ENCODE measurements at regions not wholly inside any gene's neighbourhood (a gene's known extent, or its start where the extent isn't known, plus 50 kb on each side); places are given as distances from the start of the nearest gene placed in this dataset.

DNA sequence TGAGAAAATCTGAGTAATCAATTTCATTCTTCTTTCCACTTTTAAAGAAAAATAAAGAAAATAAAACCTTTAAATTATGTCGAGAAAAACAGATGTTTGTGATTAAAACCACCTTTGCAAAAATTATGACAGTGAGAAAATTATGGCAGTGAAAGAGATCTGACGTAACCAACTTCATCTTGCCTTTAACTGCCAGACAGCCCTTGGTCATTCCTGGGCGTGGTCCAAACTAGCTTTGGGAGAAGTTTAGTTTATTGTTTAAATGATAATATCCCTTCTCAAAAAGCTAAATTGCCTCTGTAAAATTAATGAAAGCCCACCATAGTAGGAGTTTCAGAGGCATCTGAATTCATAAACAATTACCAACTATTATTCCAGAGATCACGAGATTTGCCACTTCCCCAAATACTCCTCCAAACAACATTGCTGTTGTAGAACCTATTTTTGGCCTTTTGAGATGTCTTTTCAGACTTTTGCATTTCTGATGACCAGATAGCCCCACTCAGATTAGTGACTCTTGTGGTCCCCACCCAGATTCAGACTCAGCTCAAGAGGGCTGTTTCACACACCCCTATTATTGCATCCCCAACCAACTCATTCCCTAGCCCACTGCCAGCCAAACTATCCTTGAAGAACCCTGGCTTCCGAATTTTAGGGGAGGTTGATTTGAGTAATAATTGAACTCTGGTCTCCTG lies 664.4 kb upstream of the CBLB start:
- DNase-seq (ENCODE audit: low spot score), result no peak
- no peak overlapping the region for H3K4me3 ChIP-seq
- TF ChIP-seq, protein P1, sequence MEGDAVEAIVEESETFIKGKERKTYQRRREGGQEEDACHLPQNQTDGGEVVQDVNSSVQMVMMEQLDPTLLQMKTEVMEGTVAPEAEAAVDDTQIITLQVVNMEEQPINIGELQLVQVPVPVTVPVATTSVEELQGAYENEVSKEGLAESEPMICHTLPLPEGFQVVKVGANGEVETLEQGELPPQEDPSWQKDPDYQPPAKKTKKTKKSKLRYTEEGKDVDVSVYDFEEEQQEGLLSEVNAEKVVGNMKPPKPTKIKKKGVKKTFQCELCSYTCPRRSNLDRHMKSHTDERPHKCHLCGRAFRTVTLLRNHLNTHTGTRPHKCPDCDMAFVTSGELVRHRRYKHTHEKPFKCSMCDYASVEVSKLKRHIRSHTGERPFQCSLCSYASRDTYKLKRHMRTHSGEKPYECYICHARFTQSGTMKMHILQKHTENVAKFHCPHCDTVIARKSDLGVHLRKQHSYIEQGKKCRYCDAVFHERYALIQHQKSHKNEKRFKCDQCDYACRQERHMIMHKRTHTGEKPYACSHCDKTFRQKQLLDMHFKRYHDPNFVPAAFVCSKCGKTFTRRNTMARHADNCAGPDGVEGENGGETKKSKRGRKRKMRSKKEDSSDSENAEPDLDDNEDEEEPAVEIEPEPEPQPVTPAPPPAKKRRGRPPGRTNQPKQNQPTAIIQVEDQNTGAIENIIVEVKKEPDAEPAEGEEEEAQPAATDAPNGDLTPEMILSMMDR (IDR thresholded peaks at IDR 0.05), result no peak
- H3K27ac ChIP-seq, result no peak overlapping the region

DNA sequence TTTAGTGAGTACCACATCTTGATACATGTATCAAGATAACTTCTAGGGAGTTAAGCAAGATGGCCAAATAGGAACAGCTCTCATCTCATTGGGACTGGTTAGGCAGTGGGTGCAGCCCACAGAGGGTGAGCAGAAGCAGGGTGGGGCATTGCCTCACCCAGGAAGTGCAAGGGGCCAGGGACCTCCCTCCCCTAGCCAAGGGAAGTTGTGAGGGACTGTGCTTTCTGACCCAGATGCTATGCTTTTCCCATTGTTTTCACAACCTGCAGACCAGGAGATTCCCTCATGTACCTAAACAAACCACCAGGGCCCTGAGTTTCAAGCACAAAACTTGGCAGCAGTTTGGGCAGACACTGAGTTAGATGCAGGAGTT lies 665.0 kb upstream of the CBLB start:
- TF ChIP-seq, protein P1 (IDR thresholded peaks at IDR 0.05), result no peak
- no peak for DNase-seq (ENCODE audit: low spot score)
- Histone ChIP-seq H3K27ac (no peak overlapping the region), H3K4me3 (no peak overlapping the region)

DNA sequence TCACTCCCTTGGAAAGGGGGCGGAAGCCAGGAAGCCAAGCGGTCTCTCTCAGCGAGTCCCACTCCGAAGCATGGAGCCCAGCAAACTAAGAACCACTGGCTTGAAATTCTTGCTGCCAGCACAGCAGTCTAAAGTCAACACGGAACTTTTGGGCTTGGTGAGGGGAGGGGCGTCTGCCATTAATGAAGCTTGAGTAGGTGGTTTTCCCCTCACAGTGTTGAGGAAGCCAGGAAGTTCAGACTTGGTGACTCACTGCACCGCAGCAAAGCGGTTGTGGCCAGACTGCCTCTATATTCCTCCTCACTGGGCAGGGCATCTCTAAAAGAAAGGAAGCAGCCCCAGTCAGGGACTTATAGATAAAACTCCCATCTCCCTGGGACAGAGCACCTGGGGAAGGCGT lies 665.4 kb upstream of the CBLB start:
- Histone ChIP-seq H3K27ac (no peak overlapping the region), H3K4me3 (no peak overlapping the region)
- DNase-seq (ENCODE audit: low spot score), result no peak
- TF ChIP-seq, protein P1 (IDR thresholded peaks at IDR 0.05), result no peak

DNA sequence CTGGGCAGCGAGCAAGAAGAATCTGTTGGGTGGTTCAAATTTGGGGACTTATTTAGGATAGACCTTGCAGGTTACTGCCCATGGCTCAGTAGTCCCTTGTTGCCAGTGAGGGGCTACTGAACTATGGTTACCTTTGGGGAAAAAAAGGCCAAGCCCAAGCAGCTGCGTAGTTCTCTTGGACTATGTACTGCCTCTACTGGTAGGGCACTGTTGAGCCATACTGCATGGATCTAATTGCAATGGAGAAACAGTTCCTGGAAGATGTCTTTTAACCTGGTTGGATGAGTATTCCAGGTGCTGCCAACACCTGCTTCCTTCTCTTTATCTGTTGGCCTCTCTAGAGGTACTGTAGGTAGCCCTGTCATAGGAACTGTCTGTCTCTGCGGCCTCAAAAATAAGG lies 671.9 kb upstream of the CBLB start:
- H3K27ac ChIP-seq, result no peak overlapping the region
- TF ChIP-seq, protein P1 (IDR thresholded peaks at IDR 0.05), result no peak
- H3K4me3 ChIP-seq, result no peak overlapping the region
- DNase-seq (ENCODE audit: low spot score), result no peak

DNA sequence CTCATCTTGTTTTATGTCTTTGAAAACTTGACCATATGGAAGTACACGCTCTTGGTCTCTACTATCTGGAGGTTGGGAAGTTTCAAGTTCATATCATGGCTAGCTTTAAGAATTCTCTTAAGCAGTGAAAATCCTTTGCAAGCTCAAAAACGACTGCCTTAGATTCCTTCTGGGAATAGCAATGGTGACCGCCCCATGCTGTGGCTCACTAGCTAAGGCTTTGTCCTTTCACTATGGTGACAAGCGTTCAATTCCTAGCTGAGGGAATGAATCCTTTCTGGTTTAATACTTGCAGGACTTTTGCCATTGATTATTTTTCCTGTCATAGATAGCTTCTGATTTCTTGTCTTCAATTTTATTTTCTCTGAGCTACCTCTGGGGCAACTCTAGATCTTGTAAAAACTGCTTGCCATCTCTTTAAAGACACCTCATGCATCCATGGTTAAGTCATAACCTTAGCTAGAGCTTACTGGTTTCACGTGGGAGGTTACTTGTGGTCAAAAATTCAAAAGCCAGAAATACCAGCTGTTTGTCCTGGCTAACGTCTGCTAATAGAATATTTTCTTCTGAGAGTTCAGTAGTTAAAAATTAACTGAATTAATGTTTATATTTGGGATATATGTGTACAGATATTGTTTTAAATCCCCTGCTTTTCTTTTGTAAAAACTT lies 673.4 kb upstream of the CBLB start:
- DNase-seq (ENCODE audit: low spot score), result no peak
- H3K4me3 ChIP-seq, result no peak overlapping the region
- H3K27ac ChIP-seq, result no peak overlapping the region
- TF ChIP-seq, protein P1 (IDR thresholded peaks at IDR 0.05), result no peak

DNA sequence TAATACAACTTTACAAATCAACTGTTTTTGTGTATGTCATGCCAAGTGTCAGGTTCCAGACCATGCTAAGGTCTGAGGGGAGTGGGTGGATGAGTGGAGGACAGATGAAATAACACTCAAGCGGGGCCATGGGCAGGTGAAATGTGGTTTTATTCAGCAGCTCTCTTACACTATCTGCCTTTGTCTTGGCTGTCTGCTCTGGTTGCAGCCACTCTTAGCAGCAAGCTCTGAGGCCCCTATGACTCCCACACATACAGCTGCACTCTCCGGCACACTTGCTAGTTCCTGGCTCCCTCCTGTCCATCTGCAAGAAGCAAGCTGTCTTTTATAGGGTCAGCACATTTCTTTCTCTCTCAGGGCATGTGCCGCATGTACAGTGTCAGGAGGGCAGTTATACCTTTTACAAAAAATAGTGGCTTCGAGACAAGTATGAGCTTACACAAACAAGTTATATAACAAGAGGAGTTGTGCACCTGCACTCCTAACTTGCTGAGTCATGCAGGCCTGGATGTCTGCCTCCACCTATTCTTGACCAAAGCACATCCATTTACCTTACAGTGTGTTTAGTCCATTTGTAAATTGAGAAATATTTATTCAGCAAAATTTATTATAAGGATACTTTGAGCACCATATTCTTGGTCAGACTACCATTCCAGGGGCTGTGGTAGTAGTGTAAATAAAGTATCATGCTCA lies 683.7 kb upstream of the CBLB start:
- no peak overlapping the region for H3K27ac ChIP-seq
- TF ChIP-seq, protein P1 (IDR thresholded peaks at IDR 0.05), result no peak
- DNase-seq (ENCODE audit: low spot score), result no peak
- H3K4me3 ChIP-seq, result no peak overlapping the region
